Panc1 (cell line): ENCODE measurements at regions not wholly inside any gene's neighbourhood (a gene's known extent, or its start where the extent isn't known, plus 50 kb on each side); places are given as distances from the start of the nearest gene placed in this dataset.
"Not testable (repeated sequence)": the region's sequence is repeated elsewhere in the genome, so short reads cannot be mapped to it uniquely, and the experiment has no call there.

Source experiments
- ATAC-seq: fragments of 200-7000 bp; cut with Tn5 transposase; 2 replicates; pipeline ENCODE4 v1.9.1; 2020; ENCODE audit warnings: mild to moderate bottlenecking, moderate library complexity
- BruUV-seq: library from RNA; stranded (reverse); fragments of 400-500 nt; replicated peaks from 2 replicates; lab custom pipeline; 2021; lab: Mats Ljungman, UMichigan
- CTCF ChIA-PET: fragments of 300-600 bp; sonication (Branson Sonifier 250); formaldehyde crosslinking; loops from one replicate; lab custom pipeline; 2022; ENCODE audit warnings: antibody characterized with exemption; lab: Charles Lee
- POLR2A ChIA-PET: fragments of 300-600 bp; sonication (Branson Sonifier 250); formaldehyde crosslinking; loops from one replicate; lab custom pipeline; 2022; ENCODE audit warnings: antibody characterized with exemption; lab: Charles Lee
- DNase-seq: peaks from one replicate; pipeline ENCODE4 v3.0.0-alpha.2; 2010; ENCODE audit warnings: low read depth, low spot score
- H3K27ac ChIP-seq: 2 replicates; pipeline ENCODE4 v1.5.1; 2011; ENCODE audit warnings: mild to moderate bottlenecking, low read length, inconsistent platforms
- H3K27me3 ChIP-seq: fragments of 200-500 bp; sonication (Bioruptor generic); 2 replicates; pipeline ENCODE4 v1.6.0; 2014; ENCODE audit warnings: low read length, inconsistent platforms; ENCODE audit not compliant: control insufficient read depth, insufficient read depth
- H3K36me3 ChIP-seq: fragments of 200-500 bp; sonication (Bioruptor generic); 2 replicates; pipeline ENCODE4 v1.5.1; 2014; ENCODE audit warnings: inconsistent platforms, mild to moderate bottlenecking, low read length, moderate library complexity; ENCODE audit not compliant: control insufficient read depth, insufficient read depth
- H3K4me1 ChIP-seq: 2 replicates; pipeline ENCODE4 v1.5.1; 2011; ENCODE audit warnings: inconsistent platforms, mild to moderate bottlenecking, low read length, moderate library complexity; ENCODE audit not compliant: control insufficient read depth, insufficient read depth
- H3K4me3 ChIP-seq, 2 experiments: 2 replicates each; pipeline ENCODE4 v1.5.1; 2011 to 2012; ENCODE audit warnings: low read depth in 2 of 2, low read length in 2 of 2, mild to moderate bottlenecking in 2 of 2, inconsistent platforms in 1 of 2, moderate library complexity in 1 of 2
- H3K9me3 ChIP-seq: fragments of 200-500 bp; sonication (Bioruptor generic); 2 replicates; pipeline ENCODE4 v1.5.1; 2014; ENCODE audit warnings: low read depth, mild to moderate bottlenecking, inconsistent platforms, low read length, moderate library complexity; ENCODE audit not compliant: control insufficient read depth, insufficient read depth
- CTCF ChIP-seq: fragments of 450-650 bp; IDR thresholded peaks from 2 replicates; pipeline ENCODE4 v1.5.1; 2017; ENCODE audit warnings: mild to moderate bottlenecking
- POLR2AphosphoS5 ChIP-seq: IDR thresholded peaks from 2 replicates; pipeline ENCODE4 v1.6.1; 2012; ENCODE audit warnings: mild to moderate bottlenecking, low read depth, low read length, moderate library complexity
- REST ChIP-seq, 2 experiments: IDR thresholded peaks; 2 replicates each; pipeline ENCODE4 v1.6.1; 2011 to 2012; ENCODE audit warnings: low read depth in 2 of 2, control low read depth in 1 of 2, low read length in 1 of 2, mild to moderate bottlenecking in 1 of 2, moderate library complexity in 1 of 2; ENCODE audit not compliant: insufficient read depth in 1 of 2
- SIN3A ChIP-seq: IDR thresholded peaks from 2 replicates; pipeline ENCODE4 v1.6.1; 2012; ENCODE audit warnings: low read depth, mild to moderate bottlenecking, low read length, moderate library complexity, borderline replicate concordance; ENCODE audit not compliant: insufficient read depth
- TCF7L2 ChIP-seq: IDR thresholded peaks from 2 replicates; pipeline ENCODE4 v1.6.1; 2011; ENCODE audit warnings: mild to moderate bottlenecking, low read depth, low read length, inconsistent platforms
- in situ Hi-C: cut with HindIII; loops from 2 replicates; pipeline ENCODE4 v1.10.0; 2016; ENCODE audit warnings: low sequenced_read_pairs, low pct_unique_long_range_greater_than_20kb
- intact Hi-C: fragments of 100-400 bp; cut with micrococcal nuclease; formaldehyde crosslinking; loops from one replicate; pipeline ENCODE4 v1.10.0; 2022; ENCODE audit not compliant: unreplicated experiment

GRCh38 chr22:40108396-40108795 lies 69.3 kb upstream of the TNRC6B start:
- TF ChIP-seq TCF7L2 (no peak), POLR2AphosphoS5 (no peak), SIN3A (no peak), REST (IDR thresholded peaks at IDR 0.05; ENCODE audit: insufficient read depth in 1 of 2, low read depth in 2 of 2, low read length in 1 of 2) (no peak), CTCF (no peak)
- DNase-seq, result no peak
- ChIA-PET POLR2A (no interaction called here), CTCF (no interaction called here)
- no peak for ATAC-seq
- Histone ChIP-seq H3K4me3 (no peak overlapping the region), H3K4me1 (peaks cover 5% of the 10 kb centered on the region), H3K27me3 (no peaks in the 10 kb centered on the region), H3K36me3 (no peaks in the 10 kb centered on the region), H3K9me3 (no peaks in the 10 kb centered on the region), H3K27ac (no peak overlapping the region)
- in situ Hi-C loops, result no loop called here
- intact Hi-C loops, result no loop called here
- no TSS peak for BruUV-seq

- CTCF ChIA-PET, intact Hi-C loops, H3K4me3 ChIP-seq, DNase-seq, H3K27ac ChIP-seq, in situ Hi-C loops, BruUV-seq, H3K36me3 ChIP-seq, H3K9me3 ChIP-seq, POLR2A ChIA-PET, ATAC-seq, H3K4me1 ChIP-seq, H3K27me3 ChIP-seq: not testable (repeated sequence)
These were observed 68.8 kb upstream of the TNRC6B start for GRCh38 chr22:40108926-40109325.

GRCh38 chr22:40111451-40111850 lies 66.3 kb upstream of the TNRC6B start:
- Histone ChIP-seq H3K36me3 (no peaks in the 10 kb centered on the region), H3K27ac (no peak overlapping the region), H3K27me3 (no peaks in the 10 kb centered on the region), H3K4me1 (peaks cover 5% of the 10 kb centered on the region), H3K9me3 (no peaks in the 10 kb centered on the region), H3K4me3 (no peak overlapping the region)
- POLR2A ChIA-PET, result no interaction called here
- in situ Hi-C loops, result no loop called here
- BruUV-seq, result no TSS peak
- TF ChIP-seq POLR2AphosphoS5 (no peak), REST (IDR thresholded peaks at IDR 0.05; ENCODE audit: insufficient read depth in 1 of 2, low read depth in 2 of 2, low read length in 1 of 2) (no peak), CTCF (no peak), TCF7L2 (no peak), SIN3A (no peak)
- intact Hi-C loops, result no loop called here
- DNase-seq, result no peak
- no peak for ATAC-seq
- CTCF ChIA-PET, result no interaction called here
